SH-SY5Y (cell line): ENCODE measurements at regions not wholly inside any gene's neighbourhood (a gene's known extent, or its start where the extent isn't known, plus 50 kb on each side); places are given as distances from the start of the nearest gene placed in this dataset.

ENCODE experiments used
- GATA2 ChIP-seq: IDR thresholded peaks from 2 replicates; pipeline ENCODE4 v1.6.1; 2011; ENCODE audit warnings: mild to moderate bottlenecking, low read depth, low read length
- GATA3 ChIP-seq: IDR thresholded peaks from 2 replicates; pipeline ENCODE4 v1.6.1; 2011; ENCODE audit warnings: low read depth, mild to moderate bottlenecking, low read length, moderate library complexity

GRCh38 chr5:19210886-19211285, 777.1 kb downstream of the CDH18 start:
- TF ChIP-seq GATA3 (no peak), GATA2 (no peak)
